AG04450 (cell line): ENCODE measurements at regions not wholly inside any gene's neighbourhood (a gene's known extent, or its start where the extent isn't known, plus 50 kb on each side); places are given as distances from the start of the nearest gene placed in this dataset.

Experiments used
- CTCF ChIA-PET: fragments of 300-600, 350-600 bp; formaldehyde crosslinking; extraction: SDS; loops from one replicate; lab custom pipeline; 2022; ENCODE audit warnings: antibody characterized with exemption, inconsistent platforms; lab: Charles Lee
- POLR2A ChIA-PET: fragments of 350-600 bp; formaldehyde crosslinking; extraction: SDS; loops from one replicate; lab custom pipeline; 2021; ENCODE audit warnings: antibody characterized with exemption, inconsistent platforms; lab: Yijun Ruan, JAX
- DNase-seq: peaks from one replicate; pipeline ENCODE4 v3.0.0-alpha.2; 2011; ENCODE audit warnings: low read depth, low spot score
- H3K27ac ChIP-seq: one replicate; pipeline ENCODE4 v1.5.1; 2012; ENCODE audit warnings: low read depth, low read length, control low read depth
- H3K27me3 ChIP-seq: one replicate; pipeline ENCODE4 v1.6.0; 2012; ENCODE audit warnings: low read length; ENCODE audit not compliant: control insufficient read depth, insufficient read depth
- H3K4me3 ChIP-seq: 2 replicates; pipeline ENCODE4 v1.5.1; 2011; ENCODE audit warnings: mild to moderate bottlenecking, low read depth, low read length, control low read depth
- H3K9me3 ChIP-seq: 2 replicates; pipeline ENCODE4 v1.5.1; 2012; ENCODE audit warnings: low read length; ENCODE audit not compliant: control insufficient read depth, insufficient read depth
- CTCF ChIP-seq: IDR thresholded peaks from 2 replicates; pipeline ENCODE4 v1.5.1; 2011; ENCODE audit warnings: low read depth, low read length, control low read depth, inconsistent platforms

- CTCF ChIA-PET: interaction anchor here (0.7 kb wide), 1 partner anchor 84 kb away, joined by 3 read pairs; no protein-coding TSS in a partner anchor
- POLR2A ChIA-PET: interaction anchor here (0.6 kb wide), 1 partner anchor 52 kb away, joined by 4 read pairs; no protein-coding TSS in a partner anchor
- Histone ChIP-seq H3K27me3 (peaks cover 4% of the 10 kb centered on the region), H3K4me3 (no peak overlapping the region), H3K27ac (no peak overlapping the region), H3K9me3 (peaks cover 6% of the 10 kb centered on the region; the same call in 1 of the 2 replicates)
- no peak for TF ChIP-seq CTCF
- no peak for DNase-seq
These were observed 59.7 kb downstream of the NHLRC1 start for GRCh38 chr6:18062733-18063132.

GRCh38 chr6:18058429-18058828 is 64.0 kb downstream of the NHLRC1 start:
- Histone ChIP-seq H3K4me3 (no peak overlapping the region), H3K9me3 (peaks cover 6% of the 10 kb centered on the region; the same call in 1 of the 2 replicates), H3K27ac (no peak overlapping the region), H3K27me3 (peaks cover 4% of the 10 kb centered on the region)
- ChIA-PET CTCF (no interaction called here), POLR2A (interaction anchor here (0.9 kb wide), 1 partner anchor 15 kb away, joined by 6 read pairs; no protein-coding TSS in a partner anchor)
- no peak for TF ChIP-seq CTCF
- no peak for DNase-seq

- H3K27me3 ChIP-seq: peaks cover 4% of the 10 kb centered on the region
- CTCF ChIA-PET: interaction anchor here (0.6 kb wide), 1 partner anchor 111 kb away, joined by 3 read pairs; no protein-coding TSS in a partner anchor
- POLR2A ChIA-PET: no interaction called here
These were observed 66.6 kb downstream of the NHLRC1 start for GRCh38 chr6:18055714-18056382.

GRCh38 chr6:18055098-18055497 is 67.4 kb downstream of the NHLRC1 start:
- ChIA-PET CTCF (interaction anchor here (1.7 kb wide), 1 partner anchor 12 kb away, joined by 7 read pairs; no protein-coding TSS in a partner anchor), POLR2A (no interaction called here)
- no peaks in the 10 kb centered on the region; the same call in 1 of the 2 replicates for H3K9me3 ChIP-seq
- H3K27ac ChIP-seq: no peak overlapping the region
- H3K27me3 ChIP-seq: peaks cover 4% of the 10 kb centered on the region
- TF ChIP-seq CTCF: no peak
- DNase-seq: no peak
- no peak overlapping the region for H3K4me3 ChIP-seq

More at GRCh38 chr6:18055714-18056382, 66.6 kb downstream of the NHLRC1 start:
- H3K27ac ChIP-seq: no peak overlapping the region
- no peak for TF ChIP-seq CTCF
- DNase-seq: no peak
- no peaks in the 10 kb centered on the region; the same call in 1 of the 2 replicates for H3K9me3 ChIP-seq
- H3K4me3 ChIP-seq: no peak overlapping the region
